Lower lobe of right lung (tissue), 2 donors: ENCODE measurements at regions not wholly inside any gene's neighbourhood (a gene's known extent, or its start where the extent isn't known, plus 50 kb on each side); places are given as distances from the start of the nearest gene placed in this dataset.

ENCODE experiments used
- ATAC-seq, 2 donors: fragments of 200-7000 bp; cut with Tn5 transposase; one replicate each; pipeline ENCODE4 v1.9.1; 2020 to 2022; ENCODE audit warnings: mild to moderate bottlenecking in 2 of 2, moderate library complexity in 2 of 2
- DNase-seq: peaks from one replicate; pipeline ENCODE4 v3.0.0-alpha.2; 2020
- H3K27ac ChIP-seq: fragments of 200-600 bp; one replicate; pipeline ENCODE4 v1.8.0; 2022
- H3K27me3 ChIP-seq: fragments of 200-600 bp; one replicate; pipeline ENCODE4 v1.8.0; 2022; ENCODE audit warnings: low read depth
- H3K36me3 ChIP-seq: fragments of 200-600 bp; one replicate; pipeline ENCODE4 v1.8.0; 2022; ENCODE audit warnings: mild to moderate bottlenecking
- H3K4me1 ChIP-seq: fragments of 200-600 bp; one replicate; pipeline ENCODE4 v1.8.0; 2022
- H3K4me3 ChIP-seq: fragments of 200-600 bp; one replicate; pipeline ENCODE4 v1.8.0; 2022; ENCODE audit warnings: mild to moderate bottlenecking
- H3K9me3 ChIP-seq: fragments of 200-600 bp; one replicate; pipeline ENCODE4 v1.8.0; 2022
- CTCF ChIP-seq: fragments of 200-600 bp; IDR thresholded peaks from one replicate; pipeline ENCODE4 v1.8.0; 2022; ENCODE audit warnings: antibody characterized with exemption, mild to moderate bottlenecking
- intact Hi-C: fragments of 100-400 bp; cut with DNase I; formaldehyde crosslinking; loops from one replicate; pipeline ENCODE4 v1.11.0; 2022
- donor health status: DM: no; HTN: yes; CAD: no; lungs with severe emphysema.

- ATAC-seq: no peak
- no peaks in the 10 kb centered on the region for H3K27me3 ChIP-seq
Measured at GRCh38 chr5:130350131-130350530, 445.9 kb downstream of the CHSY3 start.

GRCh38 chr5:130337179-130337888, 433.1 kb downstream of the CHSY3 start:
- Histone ChIP-seq H3K4me1 (no peaks in the 10 kb centered on the region), H3K9me3 (no peaks in the 10 kb centered on the region), H3K27ac (no peak overlapping the region), H3K4me3 (no peak overlapping the region), H3K27me3 (no peaks in the 10 kb centered on the region), H3K36me3 (no peaks in the 10 kb centered on the region)
- intact Hi-C loops: no loop called here
- no peak for ATAC-seq
- DNase-seq: no peak
- no peak for TF ChIP-seq CTCF

More at GRCh38 chr5:130350131-130350530, 445.9 kb downstream of the CHSY3 start:
- H3K9me3 ChIP-seq: no peaks in the 10 kb centered on the region
- no peak for TF ChIP-seq CTCF
- intact Hi-C loops: no loop called here
- H3K4me3 ChIP-seq: no peak overlapping the region
- H3K4me1 ChIP-seq: no peaks in the 10 kb centered on the region
- no peak overlapping the region for H3K27ac ChIP-seq
- no peaks in the 10 kb centered on the region for H3K36me3 ChIP-seq
- DNase-seq: no peak

- Histone ChIP-seq H3K36me3 (no peaks in the 10 kb centered on the region), H3K27ac (no peak overlapping the region), H3K27me3 (no peaks in the 10 kb centered on the region), H3K9me3 (no peaks in the 10 kb centered on the region), H3K4me1 (no peaks in the 10 kb centered on the region), H3K4me3 (no peak overlapping the region)
- no peak for ATAC-seq
- intact Hi-C loops: no loop called here
- no peak for TF ChIP-seq CTCF
- DNase-seq: no peak
Measured at GRCh38 chr5:130335117-130335516, 430.9 kb downstream of the CHSY3 start.

- no peak for ATAC-seq
- H3K9me3 ChIP-seq: no peaks in the 10 kb centered on the region
- H3K36me3 ChIP-seq: no peaks in the 10 kb centered on the region
- no peaks in the 10 kb centered on the region for H3K4me1 ChIP-seq
- no peak overlapping the region for H3K4me3 ChIP-seq
- TF ChIP-seq CTCF: no peak
- intact Hi-C loops: no loop called here
- no peaks in the 10 kb centered on the region for H3K27me3 ChIP-seq
- DNase-seq: no peak
- no peak overlapping the region for H3K27ac ChIP-seq
Measured at GRCh38 chr5:130333089-130333488, 428.8 kb downstream of the CHSY3 start.

GRCh38 chr5:130331332-130331731, 427.1 kb downstream of the CHSY3 start:
- TF ChIP-seq CTCF: no peak
- intact Hi-C loops: no loop called here
- H3K9me3 ChIP-seq: no peaks in the 10 kb centered on the region
- H3K4me1 ChIP-seq: no peaks in the 10 kb centered on the region
- no peak overlapping the region for H3K27ac ChIP-seq
- no peak overlapping the region for H3K4me3 ChIP-seq
- no peak for DNase-seq
- ATAC-seq: no peak
- no peaks in the 10 kb centered on the region for H3K27me3 ChIP-seq
- no peaks in the 10 kb centered on the region for H3K36me3 ChIP-seq
